ENCODE measurements at regions not wholly inside any gene's neighbourhood (a gene's known extent, or its start where the extent isn't known, plus 50 kb on each side); places are given as distances from the start of the nearest gene placed in this dataset.

DNA sequence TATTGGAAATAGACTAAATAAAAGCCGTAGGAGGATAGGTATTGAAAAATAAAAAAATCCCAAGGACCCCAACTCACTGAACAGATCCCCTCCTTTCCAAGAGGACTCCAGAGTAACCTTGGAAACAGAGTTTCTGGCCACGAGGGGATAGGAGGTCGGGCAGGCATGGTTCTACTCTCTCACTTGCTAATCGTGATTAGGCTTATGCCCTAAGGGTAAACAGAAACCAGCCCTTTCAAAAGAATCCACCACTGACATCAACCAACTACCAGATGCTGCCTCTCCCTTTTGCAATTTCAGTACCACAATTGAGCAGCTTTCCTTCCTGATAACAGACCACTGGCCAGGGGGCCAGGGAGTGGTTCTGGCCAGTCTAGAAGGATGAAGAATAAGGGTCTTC lies 477.8 kb downstream of the EIPR1 start:
- TF ChIP-seq, protein P1, sequence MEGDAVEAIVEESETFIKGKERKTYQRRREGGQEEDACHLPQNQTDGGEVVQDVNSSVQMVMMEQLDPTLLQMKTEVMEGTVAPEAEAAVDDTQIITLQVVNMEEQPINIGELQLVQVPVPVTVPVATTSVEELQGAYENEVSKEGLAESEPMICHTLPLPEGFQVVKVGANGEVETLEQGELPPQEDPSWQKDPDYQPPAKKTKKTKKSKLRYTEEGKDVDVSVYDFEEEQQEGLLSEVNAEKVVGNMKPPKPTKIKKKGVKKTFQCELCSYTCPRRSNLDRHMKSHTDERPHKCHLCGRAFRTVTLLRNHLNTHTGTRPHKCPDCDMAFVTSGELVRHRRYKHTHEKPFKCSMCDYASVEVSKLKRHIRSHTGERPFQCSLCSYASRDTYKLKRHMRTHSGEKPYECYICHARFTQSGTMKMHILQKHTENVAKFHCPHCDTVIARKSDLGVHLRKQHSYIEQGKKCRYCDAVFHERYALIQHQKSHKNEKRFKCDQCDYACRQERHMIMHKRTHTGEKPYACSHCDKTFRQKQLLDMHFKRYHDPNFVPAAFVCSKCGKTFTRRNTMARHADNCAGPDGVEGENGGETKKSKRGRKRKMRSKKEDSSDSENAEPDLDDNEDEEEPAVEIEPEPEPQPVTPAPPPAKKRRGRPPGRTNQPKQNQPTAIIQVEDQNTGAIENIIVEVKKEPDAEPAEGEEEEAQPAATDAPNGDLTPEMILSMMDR (IDR thresholded peaks at IDR 0.05; ENCODE audit: low read depth, low read length): no peak
- no peak for TF ChIP-seq EZH2phosphoT487 (IDR thresholded peaks at IDR 0.05; ENCODE audit: low read depth)
